ENCODE measurements at regions not wholly inside any gene's neighbourhood (a gene's known extent, or its start where the extent isn't known, plus 50 kb on each side); places are given as distances from the start of the nearest gene placed in this dataset.

GRCh38 chr13:75025956-75026355, 456.0 kb downstream of the TBC1D4 start:
- TF ChIP-seq POLR2AphosphoS5 (IDR thresholded peaks at IDR 0.05) (no peak), CTCF (IDR thresholded peaks at IDR 0.05) (no peak)
